Stimulated activated CD8-positive, alpha-beta memory T cell treated with anti-CD3 and anti-CD28 coated beads, Interleukin-12 subunit alpha, Interleukin-12 subunit beta, amount 100 ng/mL, for 24 hours (primary cell): ENCODE measurements at regions not wholly inside any gene's neighbourhood (a gene's known extent, or its start where the extent isn't known, plus 50 kb on each side); places are given as distances from the start of the nearest gene placed in this dataset.

Experiments
- DNase-seq: peaks from one replicate; pipeline ENCODE4 v3.0.0-alpha.2; 2020; ENCODE audit errors: extremely low read depth

GRCh38 chr3:57009802-57010201, 50.7 kb upstream of the SPATA12 start:
- DNase-seq = no peak

- DNase-seq = no peak
Measured at GRCh38 chr3:57009367-57009766, 51.1 kb upstream of the SPATA12 start.

GRCh38 chr3:57007521-57008460, 52.7 kb upstream of the SPATA12 start:
- no peak for DNase-seq

- no peak for DNase-seq
Measured at GRCh38 chr3:57006949-57007419, 53.5 kb upstream of the SPATA12 start.

GRCh38 chr3:57006179-57006657, 54.2 kb upstream of the SPATA12 start:
- no peak for DNase-seq

- DNase-seq = no peak
Measured at GRCh38 chr3:57004229-57004628, 56.2 kb upstream of the SPATA12 start.

- no peak for DNase-seq
Measured at GRCh38 chr3:57003676-57004075, 56.8 kb upstream of the SPATA12 start.

GRCh38 chr3:57001356-57001755, 59.1 kb upstream of the SPATA12 start:
- DNase-seq = no peak

GRCh38 chr3:57000012-57000411, 60.5 kb upstream of the SPATA12 start:
- no peak for DNase-seq

- DNase-seq = no peak
Measured at GRCh38 chr3:56999547-56999946, 60.9 kb upstream of the SPATA12 start.

GRCh38 chr3:56998076-56998529, 62.4 kb upstream of the SPATA12 start:
- no peak for DNase-seq

- DNase-seq = no peak
Measured at GRCh38 chr3:56997675-56998074, 62.8 kb upstream of the SPATA12 start.

- DNase-seq = no peak
Measured at GRCh38 chr3:56997041-56997440, 63.4 kb upstream of the SPATA12 start.

- no peak for DNase-seq
Measured at GRCh38 chr3:56994391-56994790, 66.1 kb upstream of the SPATA12 start.

GRCh38 chr3:56990641-56991015, 69.8 kb upstream of the SPATA12 start:
- no peak for DNase-seq

- DNase-seq = no peak
Measured at GRCh38 chr3:56989977-56990640, 70.4 kb upstream of the SPATA12 start.

GRCh38 chr3:56989169-56989976, 71.1 kb upstream of the SPATA12 start:
- no peak for DNase-seq

- DNase-seq = peak; percentile 21
Measured at GRCh38 chr3:56988458-56989168, 71.9 kb upstream of the SPATA12 start.

GRCh38 chr3:56987238-56987895, 73.1 kb upstream of the SPATA12 start:
- DNase-seq = no peak

GRCh38 chr3:56986347-56986746, 74.1 kb upstream of the SPATA12 start:
- no peak for DNase-seq

- DNase-seq = no peak
Measured at GRCh38 chr3:56985878-56986277, 74.6 kb upstream of the SPATA12 start.
